Naive B cell (primary cell): ENCODE measurements at regions not wholly inside any gene's neighbourhood (a gene's known extent, or its start where the extent isn't known, plus 50 kb on each side); places are given as distances from the start of the nearest gene placed in this dataset.
"Not testable (repeated sequence)": the region's sequence is repeated elsewhere in the genome, so short reads cannot be mapped to it uniquely, and the experiment has no call there.

Experiments used
- ATAC-seq, 2 donors: fragments of 150-1000 bp; cut with Tn5 transposase; 2 replicates each; pipeline ENCODE4 v1.10.0; 2021; ENCODE audit warnings: low read depth in 2 of 2, mild to moderate bottlenecking in 2 of 2, moderate library complexity in 2 of 2
- DNase-seq: peaks from one replicate; pipeline ENCODE4 v3.0.0; 2022
- H3K27ac Mint-ChIP-seq, 6 donors: one replicate each; pipeline ENCODE4 v1.8.0; 2020 to 2022; ENCODE audit warnings: mild to moderate bottlenecking in 6 of 6, mixed read lengths in 6 of 6, moderate library complexity in 5 of 6, inconsistent platforms in 2 of 6
- H3K27me3 Mint-ChIP-seq, 3 donors: one replicate each; pipeline ENCODE4 v1.8.0; 2021 to 2022; ENCODE audit warnings: mixed read lengths in 3 of 3, mild to moderate bottlenecking in 1 of 3
- H3K36me3 Mint-ChIP-seq, 2 donors: one replicate each; pipeline ENCODE4 v1.8.0; 2020 to 2022; ENCODE audit warnings: mixed read lengths in 2 of 2, inconsistent platforms in 1 of 2, mild to moderate bottlenecking in 1 of 2
- H3K4me1 Mint-ChIP-seq, 3 donors: one replicate each; pipeline ENCODE4 v1.8.0; 2020 to 2022; ENCODE audit warnings: mixed read lengths in 3 of 3, inconsistent platforms in 1 of 3, mild to moderate bottlenecking in 1 of 3, moderate library complexity in 1 of 3
- H3K4me3 Mint-ChIP-seq, 8 donors: one replicate each; pipeline ENCODE4 v1.8.0; 2020 to 2022; ENCODE audit warnings: mild to moderate bottlenecking in 8 of 8, mixed read lengths in 8 of 8, moderate library complexity in 8 of 8, inconsistent platforms in 2 of 8
- H3K9me3 Mint-ChIP-seq, 7 donors: one replicate each; pipeline ENCODE4 v1.8.0; 2020 to 2022; ENCODE audit warnings: mixed read lengths in 7 of 7, mild to moderate bottlenecking in 5 of 7, inconsistent platforms in 2 of 7, moderate library complexity in 1 of 7

DNA sequence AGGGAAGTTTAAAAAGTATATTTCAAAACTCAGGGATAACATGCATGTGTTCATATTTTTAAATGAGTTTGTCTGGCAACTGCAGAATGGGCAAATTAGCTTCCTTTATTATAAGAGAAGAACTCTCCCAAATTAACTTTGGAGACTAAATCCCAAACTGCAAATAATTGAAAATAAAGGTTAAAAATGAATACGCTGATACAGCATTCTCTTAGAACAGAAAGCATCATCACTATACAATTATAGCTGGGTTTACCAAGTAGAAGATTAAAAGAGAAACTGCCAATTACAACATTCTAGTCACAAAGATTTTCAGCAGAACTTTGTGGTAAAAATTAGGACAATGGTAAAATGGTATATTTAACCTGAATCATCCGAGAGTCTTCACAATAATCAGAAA lies 73.3 kb downstream of the OLFM4 start:
- ATAC-seq: no peak
- no peak overlapping the region for H3K4me3 Mint-ChIP-seq
- peaks cover 0 to 15% (median 6%) of the 10 kb centered on the region in 7 donors for H3K9me3 Mint-ChIP-seq

DNA sequence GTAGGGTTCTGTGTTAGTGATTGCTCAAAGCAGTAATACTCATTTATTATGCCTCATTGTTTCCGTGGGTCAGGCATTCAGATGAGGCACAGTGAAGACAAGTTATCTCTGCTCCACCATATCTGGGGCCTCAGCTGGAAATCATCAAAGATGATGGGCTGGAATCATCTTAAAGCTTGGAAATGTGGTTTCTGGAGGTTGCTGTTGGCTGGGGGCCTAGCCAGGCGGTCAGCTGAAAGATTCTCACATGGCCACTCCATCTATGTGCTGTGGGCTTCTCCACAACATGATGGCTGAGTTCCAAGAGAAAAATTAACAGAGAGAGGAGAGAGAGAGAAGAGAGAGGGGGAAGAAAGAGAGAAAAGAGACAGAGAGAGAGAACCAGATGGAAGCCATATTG lies 75.5 kb downstream of the OLFM4 start:
- ATAC-seq: no peak
- H3K4me1 Mint-ChIP-seq: no peaks in the 10 kb centered on the region
- no peak overlapping the region for H3K4me3 Mint-ChIP-seq
- no peak for DNase-seq
- H3K27ac Mint-ChIP-seq: no peak overlapping the region
- no peaks in the 10 kb centered on the region for H3K36me3 Mint-ChIP-seq
- peaks cover 0 to 12% (median 2%) of the 10 kb centered on the region in 7 donors for H3K9me3 Mint-ChIP-seq
- peaks cover 0 to 6% (median 2%) of the 10 kb centered on the region in 3 donors for H3K27me3 Mint-ChIP-seq

More for the DNA sequence above, 73.3 kb downstream of the OLFM4 start:
- peaks cover 0 to 6% (median 0%) of the 10 kb centered on the region in 3 donors for H3K27me3 Mint-ChIP-seq
- no peaks in the 10 kb centered on the region for H3K36me3 Mint-ChIP-seq
- no peak overlapping the region for H3K27ac Mint-ChIP-seq
- no peaks in the 10 kb centered on the region for H3K4me1 Mint-ChIP-seq
- no peak for DNase-seq

DNA sequence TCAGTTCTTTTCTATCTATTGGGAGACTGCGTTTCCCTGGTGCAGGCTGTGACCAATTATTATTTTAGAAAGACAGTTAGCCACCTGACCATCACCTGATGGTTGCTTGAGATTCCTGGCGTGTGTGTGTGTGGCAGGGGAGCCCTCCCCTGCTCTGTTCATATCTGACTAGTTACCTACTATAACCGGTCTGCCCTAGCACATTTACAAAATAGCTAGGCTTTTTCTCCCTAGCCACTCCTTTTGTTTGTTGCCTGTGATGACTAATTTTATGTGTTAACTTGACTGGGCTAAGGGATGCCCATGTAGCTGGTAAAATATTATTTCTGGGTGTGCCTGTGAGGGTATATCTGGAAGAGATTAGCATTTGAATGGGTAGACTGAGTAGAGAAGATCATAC lies 76.9 kb downstream of the OLFM4 start:
- Mint-ChIP-seq H3K27me3 (peaks cover 0 to 5% (median 0%) of the 10 kb centered on the region in 3 donors), H3K27ac (no peak overlapping the region), H3K36me3 (no peaks in the 10 kb centered on the region), H3K9me3 (peaks cover 0 to 5% (median 2%) of the 10 kb centered on the region in 7 donors), H3K4me3 (no peak overlapping the region), H3K4me1 (no peaks in the 10 kb centered on the region)
- DNase-seq (no peak), ATAC-seq (no peak)

DNA sequence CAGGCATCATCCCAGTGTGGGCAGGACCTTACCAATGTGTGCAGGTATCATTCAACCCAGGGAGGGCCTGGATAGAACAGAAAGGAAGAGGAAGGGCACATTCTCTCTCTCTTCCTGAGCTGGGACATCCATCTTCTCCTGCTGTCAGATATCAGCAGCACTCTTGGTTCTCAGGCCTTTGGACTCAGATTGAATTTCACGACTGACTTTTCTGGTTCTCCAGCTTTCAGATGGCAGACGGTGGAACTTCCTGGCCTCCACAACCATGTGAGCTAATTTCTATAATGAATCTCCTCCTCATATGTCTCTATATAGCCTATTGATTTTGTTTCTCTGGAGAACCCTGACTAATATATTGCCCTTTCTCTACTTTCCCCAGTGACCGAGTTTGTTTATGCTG lies 77.3 kb downstream of the OLFM4 start:
- Mint-ChIP-seq H3K27ac (no peak overlapping the region), H3K4me1 (no peaks in the 10 kb centered on the region), H3K36me3 (no peaks in the 10 kb centered on the region), H3K4me3 (no peak overlapping the region), H3K9me3 (peaks cover 0 to 5% (median 2%) of the 10 kb centered on the region in 7 donors), H3K27me3 (peaks cover 0 to 5% (median 0%) of the 10 kb centered on the region in 3 donors)
- DNase-seq (no peak), ATAC-seq (no peak)

DNA sequence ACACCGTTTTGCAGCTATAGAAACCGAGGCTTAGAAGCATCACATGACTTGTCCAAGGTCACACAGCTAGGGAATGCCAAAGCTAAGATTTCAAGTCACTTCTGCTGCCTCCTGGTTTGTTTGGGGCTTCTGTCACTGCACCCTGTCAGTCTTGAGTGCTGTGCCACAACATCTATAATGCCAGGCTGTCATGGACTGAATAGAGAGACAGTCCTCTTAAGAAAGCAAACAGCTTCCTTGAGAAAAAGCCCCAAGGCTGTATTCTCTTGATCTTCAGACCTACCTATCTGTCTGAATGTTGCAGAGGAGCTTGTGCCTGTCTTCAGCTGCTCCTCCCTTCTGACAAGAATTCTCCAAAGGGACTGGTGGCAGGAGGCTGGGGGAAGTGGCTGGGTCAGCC lies 81.6 kb downstream of the OLFM4 start:
- no peak for ATAC-seq

DNA sequence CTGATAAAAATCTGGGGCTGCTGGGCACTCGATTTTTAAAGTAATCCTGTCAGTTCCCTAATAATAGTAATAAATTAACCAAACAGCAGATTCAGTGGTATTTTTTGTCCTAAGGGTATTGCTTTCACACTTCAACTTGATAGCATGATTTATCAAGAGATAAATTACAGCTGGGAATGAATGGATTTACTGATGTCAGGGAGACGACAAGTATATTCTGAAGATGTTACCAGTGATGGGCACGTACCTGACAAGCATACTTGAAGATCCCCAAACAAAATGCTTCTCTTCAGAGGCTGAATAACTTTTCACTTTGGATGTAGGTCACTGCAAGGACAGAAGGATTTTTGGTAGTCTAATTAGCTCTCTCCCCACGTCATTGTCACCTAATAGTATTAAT lies 82.0 kb downstream of the OLFM4 start:
- Mint-ChIP-seq H3K9me3 (peaks cover 0 to 6% (median 2%) of the 10 kb centered on the region in 7 donors), H3K4me1 (no peaks in the 10 kb centered on the region), H3K36me3 (no peaks in the 10 kb centered on the region), H3K27ac (no peak overlapping the region), H3K4me3 (no peak overlapping the region), H3K27me3 (peaks cover 0 to 5% (median 0%) of the 10 kb centered on the region in 3 donors)
- ATAC-seq (no peak), DNase-seq (no peak)

More for the DNA sequence above, 81.6 kb downstream of the OLFM4 start:
- Mint-ChIP-seq H3K4me3 (no peak overlapping the region), H3K9me3 (peaks cover 0 to 6% (median 2%) of the 10 kb centered on the region in 7 donors), H3K4me1 (no peaks in the 10 kb centered on the region), H3K27me3 (peaks cover 0 to 5% (median 0%) of the 10 kb centered on the region in 3 donors), H3K36me3 (no peaks in the 10 kb centered on the region), H3K27ac (no peak overlapping the region)
- DNase-seq: no peak

DNA sequence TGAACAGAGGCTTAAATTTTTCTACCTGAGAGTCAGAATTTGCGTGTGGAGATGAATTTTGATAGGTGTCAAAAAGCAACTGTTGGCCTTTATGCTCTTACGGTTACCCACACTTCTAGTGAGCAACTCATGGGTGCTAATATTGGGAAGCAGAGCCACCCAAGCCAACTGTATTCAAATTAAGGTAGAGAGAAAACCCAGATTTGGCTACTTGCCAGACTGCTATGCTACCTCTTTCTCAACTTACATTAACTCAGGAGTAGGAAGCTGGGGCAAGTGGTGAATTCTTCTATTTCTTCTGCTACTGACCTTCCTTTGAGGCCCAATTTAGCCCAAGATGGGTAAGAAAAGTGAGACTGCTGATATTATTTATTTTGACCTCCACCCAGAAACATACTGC lies 83.9 kb downstream of the OLFM4 start:
- peaks cover 0 to 5% (median 0%) of the 10 kb centered on the region in 3 donors for H3K27me3 Mint-ChIP-seq
- H3K4me1 Mint-ChIP-seq: no peaks in the 10 kb centered on the region
- peaks cover 0 to 11% (median 2%) of the 10 kb centered on the region in 7 donors for H3K9me3 Mint-ChIP-seq
- no peak overlapping the region for H3K4me3 Mint-ChIP-seq
- DNase-seq: no peak
- H3K36me3 Mint-ChIP-seq: no peaks in the 10 kb centered on the region
- no peak overlapping the region for H3K27ac Mint-ChIP-seq
- no peak for ATAC-seq

DNA sequence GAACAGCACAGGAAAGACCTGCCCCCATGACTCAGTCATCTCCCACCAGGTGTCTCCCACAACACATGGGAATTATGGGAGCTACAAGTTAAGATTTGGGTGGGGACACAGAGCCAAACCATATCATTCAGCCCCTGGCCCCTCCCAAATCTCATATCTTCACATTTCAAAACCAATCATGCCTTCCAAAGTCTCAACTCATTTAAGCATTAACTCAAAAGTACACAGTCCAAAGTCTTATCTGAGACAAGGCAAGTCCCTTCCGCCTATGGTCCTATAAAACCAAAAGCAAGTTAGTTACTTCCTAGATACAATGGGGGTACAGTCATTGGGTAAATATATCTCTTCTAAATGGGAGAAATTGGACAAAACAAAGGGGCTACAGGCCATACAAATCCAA lies 88.4 kb downstream of the OLFM4 start:
- not testable (repeated sequence) for H3K27ac Mint-ChIP-seq, H3K4me1 Mint-ChIP-seq, ATAC-seq, DNase-seq, H3K27me3 Mint-ChIP-seq, H3K4me3 Mint-ChIP-seq, H3K36me3 Mint-ChIP-seq
- H3K9me3 Mint-ChIP-seq: peaks cover 5 to 21% (median 8%) of the 10 kb centered on the region in 7 donors

DNA sequence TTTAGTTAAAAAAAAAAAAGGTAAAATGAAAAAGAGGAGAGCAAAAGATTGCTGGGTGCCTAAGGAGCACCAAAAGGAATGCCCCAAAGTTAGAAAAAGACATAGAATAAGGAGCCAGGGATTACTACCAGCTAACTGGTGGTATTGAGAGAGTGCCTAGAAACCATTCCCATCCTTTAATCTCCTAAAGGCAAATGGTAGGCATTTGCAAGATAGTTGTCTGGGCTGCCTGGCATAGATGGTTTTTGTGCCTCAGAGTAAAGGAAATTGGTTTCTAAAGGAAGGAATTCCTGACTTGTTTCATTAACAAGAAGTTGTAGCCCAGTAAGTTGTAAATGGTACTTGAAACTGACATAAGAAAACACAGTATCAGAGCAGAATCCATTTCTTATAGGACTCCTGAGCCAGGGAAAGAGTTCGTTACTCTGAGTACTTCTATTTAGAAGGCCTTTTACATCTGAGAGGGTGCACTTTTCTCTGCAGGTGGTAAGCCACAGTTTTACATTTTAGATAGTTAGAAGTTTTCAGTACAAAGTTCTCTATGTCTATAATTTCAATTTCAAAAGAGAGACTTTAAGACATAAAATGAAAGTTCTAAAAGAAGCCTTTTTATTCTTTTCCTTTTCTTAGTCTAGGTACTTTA lies 92.6 kb downstream of the OLFM4 start:
- DNase-seq (no peak), ATAC-seq (no peak)
- no peak overlapping the region for H3K27ac Mint-ChIP-seq
- no peaks in the 10 kb centered on the region for H3K36me3 Mint-ChIP-seq
- no peaks in the 10 kb centered on the region for H3K4me1 Mint-ChIP-seq
- H3K27me3 Mint-ChIP-seq: no peaks in the 10 kb centered on the region
- no peak overlapping the region for H3K4me3 Mint-ChIP-seq
- peaks cover 5 to 21% (median 7%) of the 10 kb centered on the region in 7 donors for H3K9me3 Mint-ChIP-seq

DNA sequence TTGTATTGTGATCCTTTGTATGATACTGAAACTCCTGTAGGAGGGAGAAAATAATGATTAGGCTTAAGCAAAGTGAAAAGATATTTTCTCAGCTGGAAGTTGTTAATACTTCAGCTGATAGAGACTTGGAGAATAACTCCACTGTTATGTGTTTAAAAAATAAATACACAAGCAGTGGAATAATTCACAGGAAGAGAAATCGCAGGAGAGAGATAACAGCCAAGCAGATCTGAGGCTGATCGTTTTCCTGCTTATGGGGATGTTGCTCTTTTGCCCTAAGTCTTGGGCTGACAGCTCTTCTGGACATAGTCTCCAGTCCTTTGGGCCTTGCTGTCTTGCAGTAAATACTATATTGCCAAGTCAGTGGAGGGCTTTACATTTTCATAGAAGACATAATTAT lies 93.3 kb downstream of the OLFM4 start:
- DNase-seq (no peak), ATAC-seq (no peak)
- H3K4me1 Mint-ChIP-seq: no peaks in the 10 kb centered on the region
- H3K4me3 Mint-ChIP-seq: no peak overlapping the region
- H3K27ac Mint-ChIP-seq: no peak overlapping the region
- no peaks in the 10 kb centered on the region for H3K36me3 Mint-ChIP-seq
- H3K9me3 Mint-ChIP-seq: peaks cover 5 to 15% (median 7%) of the 10 kb centered on the region in 7 donors
- no peaks in the 10 kb centered on the region for H3K27me3 Mint-ChIP-seq

- Mint-ChIP-seq H3K27me3 (no peaks in the 10 kb centered on the region), H3K9me3 (peaks cover 2 to 8% (median 2%) of the 10 kb centered on the region in 7 donors), H3K4me3 (no peak overlapping the region), H3K4me1 (no peaks in the 10 kb centered on the region), H3K27ac (no peak overlapping the region), H3K36me3 (no peaks in the 10 kb centered on the region)
- DNase-seq (no peak), ATAC-seq (no peak)
Measured at GRCh38 chr13:53123536-53123935, 94.9 kb downstream of the OLFM4 start.

GRCh38 chr13:53124623-53125022 lies 96.0 kb downstream of the OLFM4 start:
- peaks cover 0 to 6% (median 0%) of the 10 kb centered on the region in 7 donors for H3K9me3 Mint-ChIP-seq
- H3K36me3 Mint-ChIP-seq: no peaks in the 10 kb centered on the region
- H3K4me3 Mint-ChIP-seq: no peak overlapping the region
- no peak overlapping the region for H3K27ac Mint-ChIP-seq
- ATAC-seq: no peak
- no peaks in the 10 kb centered on the region for H3K4me1 Mint-ChIP-seq
- no peak for DNase-seq
- no peaks in the 10 kb centered on the region for H3K27me3 Mint-ChIP-seq

- Mint-ChIP-seq H3K9me3 (peaks cover 0 to 6% (median 0%) of the 10 kb centered on the region in 7 donors), H3K4me3 (no peak overlapping the region), H3K36me3 (no peaks in the 10 kb centered on the region), H3K27me3 (no peaks in the 10 kb centered on the region), H3K4me1 (no peaks in the 10 kb centered on the region), H3K27ac (no peak overlapping the region)
- ATAC-seq: no peak
- DNase-seq: no peak
Measured at GRCh38 chr13:53126841-53127245, 98.2 kb downstream of the OLFM4 start.

DNA sequence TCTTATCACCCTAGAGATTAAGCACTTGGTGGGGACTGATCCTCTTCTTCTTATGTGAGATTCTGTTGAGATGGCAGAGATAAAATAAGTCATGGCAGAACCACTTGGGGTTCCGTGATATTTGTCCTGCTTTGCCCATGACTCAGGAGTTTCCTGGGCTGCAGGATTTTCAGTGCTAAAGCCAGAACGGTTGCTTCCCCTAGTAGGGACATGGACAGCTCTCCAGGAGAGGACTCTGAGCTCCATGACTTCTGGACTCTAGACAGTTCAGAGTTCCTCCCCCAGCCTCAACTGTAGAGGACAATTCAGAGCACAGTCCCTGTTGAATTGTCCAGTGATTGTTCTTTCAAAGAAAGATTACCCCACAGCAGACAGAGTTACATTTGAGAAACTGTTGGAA lies 98.8 kb downstream of the OLFM4 start:
- DNase-seq (no peak), ATAC-seq (no peak)
- Mint-ChIP-seq H3K36me3 (no peaks in the 10 kb centered on the region), H3K27me3 (no peaks in the 10 kb centered on the region), H3K27ac (no peak overlapping the region), H3K9me3 (peaks cover 0 to 6% (median 0%) of the 10 kb centered on the region in 7 donors), H3K4me1 (no peaks in the 10 kb centered on the region), H3K4me3 (no peak overlapping the region)
